NCI-H446 (cell line): ENCODE measurements at regions not wholly inside any gene's neighbourhood (a gene's known extent, or its start where the extent isn't known, plus 50 kb on each side); places are given as distances from the start of the nearest gene placed in this dataset.

Experiments used
- DNase-seq, 2 experiments: peaks; one replicate each; lab custom pipeline; 2025; lab: John Stamatoyannopoulos, UW

GRCh38 chr10:130902471-130902870 is 409.1 kb downstream of the TCERG1L start:
- DNase-seq: no peak

- DNase-seq: no peak
Observed at GRCh38 chr10:130902929-130903328, 408.6 kb downstream of the TCERG1L start.

- no peak for DNase-seq
Observed at GRCh38 chr10:130904676-130905075, 406.8 kb downstream of the TCERG1L start.

GRCh38 chr10:130905386-130905785 is 406.1 kb downstream of the TCERG1L start:
- DNase-seq: no peak

- DNase-seq: no peak
Observed at GRCh38 chr10:130905921-130906320, 405.6 kb downstream of the TCERG1L start.

- no peak for DNase-seq
Observed at GRCh38 chr10:130910848-130911247, 400.7 kb downstream of the TCERG1L start.

GRCh38 chr10:130913844-130914243 is 397.7 kb downstream of the TCERG1L start:
- DNase-seq: no peak

GRCh38 chr10:130914367-130914766 is 397.2 kb downstream of the TCERG1L start:
- no peak for DNase-seq

- DNase-seq: no peak
Observed at GRCh38 chr10:130915065-130915464, 396.5 kb downstream of the TCERG1L start.

- no peak for DNase-seq
Observed at GRCh38 chr10:130921461-130921860, 390.1 kb downstream of the TCERG1L start.

- no peak for DNase-seq
Observed at GRCh38 chr10:130921911-130922440, 389.5 kb downstream of the TCERG1L start.

GRCh38 chr10:130923596-130923995 is 387.9 kb downstream of the TCERG1L start:
- no peak for DNase-seq

- DNase-seq: no peak
Observed at GRCh38 chr10:130924138-130924819, 387.2 kb downstream of the TCERG1L start.

- no peak for DNase-seq
Observed at GRCh38 chr10:130926442-130926841, 385.1 kb downstream of the TCERG1L start.

GRCh38 chr10:130927157-130927556 is 384.4 kb downstream of the TCERG1L start:
- DNase-seq: no peak

GRCh38 chr10:130928306-130928705 is 383.2 kb downstream of the TCERG1L start:
- DNase-seq: no peak

- no peak for DNase-seq
Observed at GRCh38 chr10:130929422-130930325, 381.8 kb downstream of the TCERG1L start.

- no peak for DNase-seq
Observed at GRCh38 chr10:130930821-130931220, 380.7 kb downstream of the TCERG1L start.

- no peak for DNase-seq
Observed at GRCh38 chr10:130931256-130931655, 380.3 kb downstream of the TCERG1L start.

GRCh38 chr10:130932326-130933007 is 379.1 kb downstream of the TCERG1L start:
- no peak for DNase-seq

- no peak for DNase-seq
Observed at GRCh38 chr10:130933008-130933390, 378.5 kb downstream of the TCERG1L start.
